DOHH2 (cell line): ENCODE measurements at regions not wholly inside any gene's neighbourhood (a gene's known extent, or its start where the extent isn't known, plus 50 kb on each side); places are given as distances from the start of the nearest gene placed in this dataset.

ENCODE experiments used
- H3F3A ChIP-seq: fragments of 200-600 bp; sonication (generic), shearing (Covaris generic); 2 replicates; pipeline ENCODE4 v1.6.0; 2016; ENCODE audit warnings: antibody characterized with exemption, mild to moderate bottlenecking; ENCODE audit not compliant: control insufficient read depth, insufficient read depth
- H3K27ac ChIP-seq: fragments of 200-600 bp; sonication (generic); 2 replicates; pipeline ENCODE4 v1.5.1; 2014; ENCODE audit warnings: low read depth, mild to moderate bottlenecking, low read length, moderate library complexity
- H3K27me3 ChIP-seq: fragments of 200-600 bp; sonication (generic); 2 replicates; pipeline ENCODE4 v1.6.1; 2014; ENCODE audit warnings: mild to moderate bottlenecking, low read length, mixed read lengths; ENCODE audit not compliant: control insufficient read depth
- H3K36me3 ChIP-seq: fragments of 200-600 bp; sonication (generic); 2 replicates; pipeline ENCODE4 v1.6.1; 2014; ENCODE audit warnings: mild to moderate bottlenecking, low read length, moderate library complexity, mixed read lengths; ENCODE audit not compliant: control insufficient read depth
- H3K4me1 ChIP-seq: fragments of 200-600 bp; sonication (generic); 2 replicates; pipeline ENCODE4 v1.6.1; 2014; ENCODE audit warnings: mild to moderate bottlenecking, low read length, mixed read lengths; ENCODE audit not compliant: control insufficient read depth
- H3K4me2 ChIP-seq: fragments of 200-600 bp; sonication (generic); 2 replicates; pipeline ENCODE4 v1.6.0; 2014; ENCODE audit warnings: mild to moderate bottlenecking, low read length, moderate library complexity
- H3K4me3 ChIP-seq: fragments of 200-600 bp; sonication (generic); 2 replicates; pipeline ENCODE4 v1.5.1; 2014; ENCODE audit warnings: mild to moderate bottlenecking, low read length, mixed read lengths
- H3K79me2 ChIP-seq: fragments of 200-600 bp; sonication (generic); 2 replicates; pipeline ENCODE4 v1.6.1; 2014; ENCODE audit warnings: mild to moderate bottlenecking, low read length, mixed read lengths; ENCODE audit not compliant: control insufficient read depth
- H3K9me2 ChIP-seq: fragments of 200-600 bp; sonication (generic); replicated peaks from 2 replicates; pipeline ENCODE4 v1.6.1; 2014; ENCODE audit warnings: mild to moderate bottlenecking, low read length, mixed read lengths; ENCODE audit not compliant: control insufficient read depth
- H3K9me3 ChIP-seq: fragments of 200-600 bp; sonication (generic); 2 replicates; pipeline ENCODE4 v1.6.1; 2014; ENCODE audit warnings: antibody characterized with exemption, low read length, mixed read lengths; ENCODE audit not compliant: control insufficient read depth, insufficient read depth
- H4K20me1 ChIP-seq: fragments of 200-600 bp; sonication (generic); 2 replicates; pipeline ENCODE4 v1.6.0; 2014; ENCODE audit warnings: low read depth, mild to moderate bottlenecking, antibody characterized with exemption, low read length, moderate library complexity; ENCODE audit not compliant: control insufficient read depth, insufficient read depth
- CTCF ChIP-seq: fragments of 200-600 bp; sonication (generic); IDR thresholded peaks from one replicate; pipeline ENCODE4 v1.5.1; 2014; ENCODE audit warnings: antibody characterized with exemption, mild to moderate bottlenecking, low read depth, low read length; ENCODE audit not compliant: poor library complexity, severe bottlenecking
- EZH2phosphoT487 ChIP-seq: fragments of 200-600 bp; sonication (generic); IDR thresholded peaks from 2 replicates; pipeline ENCODE4 v1.6.1; 2017; ENCODE audit warnings: borderline replicate concordance, mild to moderate bottlenecking, antibody characterized with exemption, low read length, moderate library complexity, mixed read lengths

GRCh38 chr1:80053613-80054012, 1047.1 kb upstream of the ADGRL4 start:
- no peak overlapping the region for H3K4me3 ChIP-seq
- no peaks in the 10 kb centered on the region for H3F3A ChIP-seq
- no peaks in the 10 kb centered on the region for H3K36me3 ChIP-seq
- H3K27me3 ChIP-seq = no peaks in the 10 kb centered on the region
- H3K27ac ChIP-seq = no peak overlapping the region
- no peak overlapping the region for H3K4me2 ChIP-seq
- TF ChIP-seq EZH2phosphoT487 (no peak), CTCF (no peak)
- no peaks in the 10 kb centered on the region for H3K79me2 ChIP-seq
- no peaks in the 10 kb centered on the region for H3K4me1 ChIP-seq
- H3K9me2 ChIP-seq = no peaks in the 10 kb centered on the region
- peaks cover 10% of the 10 kb centered on the region; the same call in 1 of the 2 replicates for H3K9me3 ChIP-seq
- no peaks in the 10 kb centered on the region for H4K20me1 ChIP-seq

GRCh38 chr1:80050523-80050922, 1044.0 kb upstream of the ADGRL4 start:
- H3K4me3 ChIP-seq = no peak overlapping the region
- no peak overlapping the region for H3K4me2 ChIP-seq
- no peaks in the 10 kb centered on the region for H3K27me3 ChIP-seq
- TF ChIP-seq CTCF (no peak), EZH2phosphoT487 (no peak)
- H3K4me1 ChIP-seq = no peaks in the 10 kb centered on the region
- no peaks in the 10 kb centered on the region for H4K20me1 ChIP-seq
- H3K9me3 ChIP-seq = peaks cover 10% of the 10 kb centered on the region; the same call in 1 of the 2 replicates
- no peaks in the 10 kb centered on the region; the same call in 1 of the 2 replicates for H3K9me2 ChIP-seq
- H3K27ac ChIP-seq = no peak overlapping the region
- H3F3A ChIP-seq = no peaks in the 10 kb centered on the region
- no peaks in the 10 kb centered on the region for H3K79me2 ChIP-seq
- H3K36me3 ChIP-seq = no peaks in the 10 kb centered on the region

GRCh38 chr1:80050085-80050484, 1043.6 kb upstream of the ADGRL4 start:
- no peaks in the 10 kb centered on the region for H3F3A ChIP-seq
- H3K4me3 ChIP-seq = no peak overlapping the region
- H3K9me2 ChIP-seq = no peaks in the 10 kb centered on the region; the same call in 1 of the 2 replicates
- H3K4me2 ChIP-seq = no peak overlapping the region
- TF ChIP-seq CTCF (no peak), EZH2phosphoT487 (no peak)
- H3K79me2 ChIP-seq = no peaks in the 10 kb centered on the region
- H3K27me3 ChIP-seq = no peaks in the 10 kb centered on the region
- peaks cover 10% of the 10 kb centered on the region; the same call in 1 of the 2 replicates for H3K9me3 ChIP-seq
- H3K4me1 ChIP-seq = no peaks in the 10 kb centered on the region
- H4K20me1 ChIP-seq = no peaks in the 10 kb centered on the region
- no peak overlapping the region for H3K27ac ChIP-seq
- no peaks in the 10 kb centered on the region for H3K36me3 ChIP-seq

- no peaks in the 10 kb centered on the region for H3K27me3 ChIP-seq
- H3K27ac ChIP-seq = no peak overlapping the region
- no peaks in the 10 kb centered on the region for H3K79me2 ChIP-seq
- H4K20me1 ChIP-seq = no peaks in the 10 kb centered on the region
- H3F3A ChIP-seq = no peaks in the 10 kb centered on the region
- H3K9me2 ChIP-seq = no peaks in the 10 kb centered on the region; the same call in 1 of the 2 replicates
- H3K4me1 ChIP-seq = no peaks in the 10 kb centered on the region
- H3K4me2 ChIP-seq = no peak overlapping the region
- no peak for TF ChIP-seq EZH2phosphoT487
- no peaks in the 10 kb centered on the region for H3K36me3 ChIP-seq
- H3K4me3 ChIP-seq = no peak overlapping the region
- H3K9me3 ChIP-seq = peaks cover 10% of the 10 kb centered on the region; the same call in 1 of the 2 replicates
Observed at GRCh38 chr1:80048716-80049115, 1042.2 kb upstream of the ADGRL4 start.
